ENCODE measurements at regions not wholly inside any gene's neighbourhood (a gene's known extent, or its start where the extent isn't known, plus 50 kb on each side); places are given as distances from the start of the nearest gene placed in this dataset.

GRCh38 chr11:45347348-45348082, 61.4 kb upstream of the SYT13 start:
- DNase-seq (ENCODE audit: low read depth, low spot score) (no peak), FAIRE-seq (no peak)
- intact Hi-C loops (cut with micrococcal nuclease): no loop called here
- CTCF ChIA-PET: interaction anchor here (1.6 kb wide), 1 partner anchor 424 kb away, joined by 7 read pairs; no protein-coding TSS in a partner anchor
- Histone ChIP-seq H3K79me2 (ENCODE audit: control insufficient read depth, insufficient read depth, low read length) (no peaks in the 10 kb centered on the region), H3K27me3 (ENCODE audit: control insufficient read depth in 2 of 2, insufficient read depth in 2 of 2, low read length in 2 of 2) (peaks cover 12 to 31% of the 10 kb centered on the region in 2 experiments), H3K27ac (ENCODE audit: insufficient read depth, low read depth, low read length) (no peak overlapping the region), H3K36me3 (ENCODE audit: control insufficient read depth in 2 of 2, extremely low read depth in 1 of 2, insufficient read depth in 2 of 2, low read length in 2 of 2) (no peaks in the 10 kb centered on the region), H3K4me1 (ENCODE audit: control insufficient read depth, extremely low read depth, insufficient read depth, low read length) (no peaks in the 10 kb centered on the region), H3K9ac (replicated peaks; ENCODE audit: extremely low read depth, insufficient read depth, low read length) (no peak overlapping the region), H3K4me3 (replicated peaks in 1 of 3; ENCODE audit: insufficient read depth in 1 of 3, low read depth in 1 of 3, low read length in 3 of 3) (no peak overlapping the region), H2AFZ (ENCODE audit: low read depth, low read length) (no peak overlapping the region), H3K9me3 (replicated peaks; ENCODE audit: control insufficient read depth, insufficient read depth, low read length) (no peaks in the 10 kb centered on the region), H4K20me1 (replicated peaks; ENCODE audit: control insufficient read depth, extremely low read depth, insufficient read depth, low read length) (no peaks in the 10 kb centered on the region), H3K4me2 (ENCODE audit: insufficient read depth, low read length) (no peak overlapping the region), H3K9me1 (replicated peaks; ENCODE audit: control insufficient read depth, extremely low read depth, insufficient read depth, low read length) (no peaks in the 10 kb centered on the region)
- POLR2A ChIA-PET: no interaction called here
- no TSS peak for BruUV-seq (replicated peaks)
- TF ChIP-seq FOS (IDR thresholded peaks at IDR 0.05; ENCODE audit: borderline replicate concordance, insufficient read depth, low read length): no peak
- no peak for TF ChIP-seq JUN (IDR thresholded peaks at IDR 0.05; ENCODE audit: borderline replicate concordance, insufficient read depth, insufficient read length, low read depth)
- TF ChIP-seq POLR2A (IDR thresholded peaks at IDR 0.05; ENCODE audit: low read depth, low read length): no peak
- TF ChIP-seq CTCF (IDR thresholded peaks at IDR 0.05; ENCODE audit: extremely low read depth in 1 of 2, insufficient read depth in 1 of 2, low read depth in 1 of 2, low read length in 2 of 2): no peak
- no peak for TF ChIP-seq GATA2 (IDR thresholded peaks at IDR 0.05; ENCODE audit: insufficient read depth, insufficient read length, low read depth, low read length)
- TF ChIP-seq POLR2AphosphoS5 (IDR thresholded peaks at IDR 0.05; ENCODE audit: insufficient read depth, low read depth, low read length): no peak
- TF ChIP-seq EZH2 (IDR thresholded peaks at IDR 0.05; ENCODE audit: borderline replicate concordance, low read depth, low read length, severe bottlenecking): no peak
- no peak for TF ChIP-seq MYC (IDR thresholded peaks at IDR 0.05; ENCODE audit: low read depth, low read length)
- TF ChIP-seq, protein P1, sequence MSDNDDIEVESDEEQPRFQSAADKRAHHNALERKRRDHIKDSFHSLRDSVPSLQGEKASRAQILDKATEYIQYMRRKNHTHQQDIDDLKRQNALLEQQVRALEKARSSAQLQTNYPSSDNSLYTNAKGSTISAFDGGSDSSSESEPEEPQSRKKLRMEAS (IDR thresholded peaks at IDR 0.05; ENCODE audit: insufficient read depth, insufficient read length): no peak
- dilution Hi-C loops (cut with MboI; ENCODE audit: extremely low pct_ligation_motif_present, low sequenced_read_pairs): no loop called here

Data from endothelial cell of umbilical vein (primary cell).